GM23338 (cell line): ENCODE measurements at regions not wholly inside any gene's neighbourhood (a gene's known extent, or its start where the extent isn't known, plus 50 kb on each side); places are given as distances from the start of the nearest gene placed in this dataset.
"Not testable (repeated sequence)": the region's sequence is repeated elsewhere in the genome, so short reads cannot be mapped to it uniquely, and the experiment has no call there.

Source experiments
- ATAC-seq: fragments of 200-7000 bp; cut with Tn5 transposase; 3 replicates; pipeline ENCODE4 v1.9.1; 2020
- DNase-seq: peaks from one replicate; pipeline ENCODE4 v3.0.0-alpha.2; 2015; ENCODE audit warnings: low spot score
- H2AFZ ChIP-seq: fragments of 200-600 bp; sonication (generic); 2 replicates; pipeline ENCODE4 v1.8.0; 2016; ENCODE audit warnings: antibody characterized with exemption, mild to moderate bottlenecking, moderate library complexity
- H3F3A ChIP-seq: fragments of 200-600 bp; sonication (generic); replicated peaks from 2 replicates; pipeline ENCODE4 v1.8.0; 2017; ENCODE audit warnings: antibody characterized with exemption, mixed run types, low read depth
- H3K27ac ChIP-seq: fragments of 200-600 bp; sonication (generic); 2 replicates; pipeline ENCODE4 v1.6.1; 2016; ENCODE audit warnings: low read depth
- H3K27me3 ChIP-seq: fragments of 200-600 bp; sonication (generic); 2 replicates; pipeline ENCODE4 v1.8.0; 2016; ENCODE audit warnings: mild to moderate bottlenecking, mixed run types, moderate library complexity; ENCODE audit not compliant: insufficient read depth
- H3K36me3 ChIP-seq: fragments of 200-600 bp; sonication (generic); 2 replicates; pipeline ENCODE4 v1.8.0; 2016; ENCODE audit warnings: mild to moderate bottlenecking; ENCODE audit not compliant: insufficient read depth
- H3K4me1 ChIP-seq: fragments of 200-600 bp; sonication (generic); 2 replicates; pipeline ENCODE4 v1.8.0; 2016; ENCODE audit warnings: mild to moderate bottlenecking, moderate library complexity; ENCODE audit not compliant: insufficient read depth
- H3K4me2 ChIP-seq: fragments of 200-600 bp; sonication (generic); 2 replicates; pipeline ENCODE4 v1.7.1; 2017; ENCODE audit warnings: mixed run types
- H3K4me3 ChIP-seq: fragments of 200-600 bp; sonication (generic); 2 replicates; pipeline ENCODE4 v1.6.1; 2016; ENCODE audit warnings: mixed run types
- H3K79me2 ChIP-seq: fragments of 200-600 bp; sonication (generic); replicated peaks from 2 replicates; pipeline ENCODE4 v1.8.0; 2017; ENCODE audit warnings: mild to moderate bottlenecking; ENCODE audit not compliant: insufficient read depth
- H3K9me2 ChIP-seq: fragments of 200-600 bp; sonication (generic); 2 replicates; pipeline ENCODE4 v1.8.0; 2017; ENCODE audit not compliant: insufficient read depth
- H4K20me1 ChIP-seq: fragments of 200-600 bp; sonication (generic); replicated peaks from 2 replicates; pipeline ENCODE4 v1.8.0; 2017; ENCODE audit warnings: mild to moderate bottlenecking; ENCODE audit not compliant: insufficient read depth
- H3K27ac Mint-ChIP-seq: 2 replicates; pipeline ENCODE4 v1.8.0; 2020; ENCODE audit warnings: inconsistent platforms, mild to moderate bottlenecking, moderate library complexity, mixed read lengths
- H3K27me3 Mint-ChIP-seq: 3 replicates; pipeline ENCODE4 v1.8.0; 2022; ENCODE audit warnings: low read depth, mild to moderate bottlenecking, moderate library complexity, mixed read lengths, inconsistent platforms; ENCODE audit not compliant: insufficient read depth, poor library complexity
- H3K36me3 Mint-ChIP-seq: 3 replicates; pipeline ENCODE4 v1.8.0; 2021; ENCODE audit warnings: low read depth, mild to moderate bottlenecking, inconsistent platforms, moderate library complexity, mixed read lengths
- H3K4me1 Mint-ChIP-seq: 3 replicates; pipeline ENCODE4 v1.8.0; 2020; ENCODE audit warnings: mild to moderate bottlenecking, inconsistent platforms, mixed read lengths
- H3K4me3 Mint-ChIP-seq: 3 replicates; pipeline ENCODE4 v1.8.0; 2021; ENCODE audit warnings: moderate library complexity, mild to moderate bottlenecking, inconsistent platforms, mixed read lengths
- H3K9me3 Mint-ChIP-seq: 3 replicates; pipeline ENCODE4 v1.8.0; 2020; ENCODE audit warnings: moderate library complexity, mild to moderate bottlenecking, inconsistent platforms, mixed read lengths
- CTCF ChIP-seq, 2 experiments: fragments of 200-600 bp in 1 of 2; sonication (generic) in 1 of 2; conservative IDR thresholded peaks; 2 replicates each; pipeline versions ENCODE4 v1.5.1 to v1.6.1; 2016 to 2017; ENCODE audit warnings: antibody characterized with exemption in 2 of 2, low read depth in 2 of 2, mild to moderate bottlenecking in 2 of 2, moderate library complexity in 1 of 2
- ETS1 ChIP-seq: IDR thresholded peaks from 2 replicates; pipeline ENCODE4 v1.6.1; 2016; ENCODE audit warnings: antibody characterized with exemption
- EZH2 ChIP-seq: fragments of 200-600 bp; sonication (generic); IDR thresholded peaks from one replicate; pipeline ENCODE4 v1.8.0; 2017; ENCODE audit warnings: antibody characterized with exemption, mild to moderate bottlenecking, low read depth; ENCODE audit not compliant: unreplicated experiment
- POLR2AphosphoS5 ChIP-seq: IDR thresholded peaks from 2 replicates; pipeline ENCODE4 v1.6.1; 2016; ENCODE audit warnings: antibody characterized with exemption, low read depth
- ZNF331 ChIP-seq: fragments of 250-450 bp; sonication (Bioruptor Pico); IDR thresholded peaks from 2 replicates; pipeline ENCODE4 v1.5.0; 2020; ENCODE audit warnings: low read depth, mild to moderate bottlenecking, moderate library complexity
- ZNF462 ChIP-seq: fragments of 250-450 bp; sonication (Bioruptor Pico); IDR thresholded peaks from 2 replicates; pipeline ENCODE4 v1.5.0; 2020; ENCODE audit warnings: mild to moderate bottlenecking, moderate library complexity

GRCh38 chr10:33853221-33853620 is 518.8 kb upstream of the NRP1 start:
- H3K9me3 Mint-ChIP-seq, result peaks cover 37% of the 10 kb centered on the region
- not testable (repeated sequence) for H3K79me2 ChIP-seq, H2AFZ ChIP-seq, H3K27ac ChIP-seq, H3K4me1 ChIP-seq, H4K20me1 ChIP-seq, ATAC-seq, H3F3A ChIP-seq, DNase-seq, H3K27ac Mint-ChIP-seq, H3K4me3 ChIP-seq, H3K27me3 ChIP-seq, H3K9me2 ChIP-seq, H3K27me3 Mint-ChIP-seq, H3K4me2 ChIP-seq, H3K4me1 Mint-ChIP-seq, H3K4me3 Mint-ChIP-seq
- peaks cover 10% of the 10 kb centered on the region; the same call in 1 of the 2 replicates for H3K36me3 ChIP-seq
- peaks cover 26% of the 10 kb centered on the region for H3K36me3 Mint-ChIP-seq

GRCh38 chr10:33843379-33843778 is 508.9 kb upstream of the NRP1 start:
- Histone ChIP-seq H3K4me1 (0 out of 2 replicates have a peak, but pooled peaks cover 3% of the 10 kb centered on the region), H3K27ac (no peak overlapping the region), H3F3A (no peaks in the 10 kb centered on the region), H3K4me3 (no peak overlapping the region), H3K27me3 (no peaks in the 10 kb centered on the region), H3K79me2 (no peaks in the 10 kb centered on the region), H3K9me2 (0 out of 2 replicates have a peak, but pooled peaks cover 3% of the 10 kb centered on the region), H3K4me2 (no peak overlapping the region), H4K20me1 (no peaks in the 10 kb centered on the region), H2AFZ (no peak overlapping the region), H3K36me3 (no peaks in the 10 kb centered on the region)
- no peak for ATAC-seq
- peaks cover 31% of the 10 kb centered on the region for H3K9me3 Mint-ChIP-seq
- no peak for TF ChIP-seq CTCF (conservative IDR thresholded peaks at IDR 0.05; ENCODE audit: low read depth in 2 of 2)
- no peak for TF ChIP-seq EZH2
- no peak for TF ChIP-seq ZNF331 (CRISPR knock-in tag)
- TF ChIP-seq ETS1, result no peak
- no peak for TF ChIP-seq ZNF462
- TF ChIP-seq POLR2AphosphoS5, result no peak
- no peak for DNase-seq
- H3K4me3 Mint-ChIP-seq, result no peak overlapping the region
- no peaks in the 10 kb centered on the region for H3K4me1 Mint-ChIP-seq
- no peak overlapping the region for H3K27ac Mint-ChIP-seq
- peaks cover 29% of the 10 kb centered on the region for H3K36me3 Mint-ChIP-seq
- peaks cover 2% of the 10 kb centered on the region for H3K27me3 Mint-ChIP-seq
